HG02763 (cell line): ENCODE measurements at regions not wholly inside any gene's neighbourhood (a gene's known extent, or its start where the extent isn't known, plus 50 kb on each side); places are given as distances from the start of the nearest gene placed in this dataset.

Experiments
- ATAC-seq: cut with Tn5 transposase; IDR thresholded peaks from one replicate; pipeline ENCODE4 v1.9.1; 2021; ENCODE audit warnings: mild to moderate bottlenecking, moderate library complexity; ENCODE audit not compliant: unreplicated experiment

DNA sequence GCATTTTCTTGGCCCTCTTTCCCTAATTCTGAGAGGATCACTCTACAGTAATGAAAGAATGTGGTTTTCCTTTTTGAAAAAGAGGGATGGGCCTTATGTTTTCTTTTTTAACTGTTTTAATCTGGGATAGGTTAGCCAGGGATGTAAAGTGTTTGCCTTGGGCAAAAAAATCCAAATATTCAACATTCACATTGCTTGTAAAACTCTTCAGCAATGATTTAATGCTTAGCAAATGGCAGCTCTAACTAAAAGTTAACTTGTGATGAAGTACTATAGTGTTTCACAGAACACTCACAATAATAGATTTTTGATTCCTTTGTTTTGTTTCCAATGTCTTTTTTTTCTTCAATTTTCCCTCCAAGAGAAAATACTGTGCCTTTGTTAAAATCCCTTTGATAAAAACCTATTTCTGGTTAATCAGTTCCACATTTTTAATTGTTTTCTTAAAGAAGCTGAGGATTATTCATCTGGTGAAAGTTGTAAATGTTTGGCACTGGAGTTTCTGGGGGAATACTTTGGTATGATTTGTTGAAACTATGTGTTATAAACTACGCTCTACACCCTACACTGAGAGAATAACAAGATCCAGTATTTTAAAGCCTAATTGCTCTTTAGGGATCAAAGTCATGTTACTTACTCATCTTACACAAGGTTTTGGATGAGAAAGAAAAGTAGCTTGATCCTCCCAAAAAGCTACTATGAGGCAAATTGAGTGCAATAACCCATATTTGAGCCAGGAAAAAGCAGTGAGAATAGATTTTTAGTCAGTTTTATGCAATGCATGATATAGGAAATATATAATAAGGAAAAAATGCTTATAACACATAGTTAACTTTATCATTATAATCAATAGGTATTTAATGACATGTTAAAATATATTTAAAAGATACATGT, 335.8 kb downstream of the EPHA7 start:
- ATAC-seq = no peak

DNA sequence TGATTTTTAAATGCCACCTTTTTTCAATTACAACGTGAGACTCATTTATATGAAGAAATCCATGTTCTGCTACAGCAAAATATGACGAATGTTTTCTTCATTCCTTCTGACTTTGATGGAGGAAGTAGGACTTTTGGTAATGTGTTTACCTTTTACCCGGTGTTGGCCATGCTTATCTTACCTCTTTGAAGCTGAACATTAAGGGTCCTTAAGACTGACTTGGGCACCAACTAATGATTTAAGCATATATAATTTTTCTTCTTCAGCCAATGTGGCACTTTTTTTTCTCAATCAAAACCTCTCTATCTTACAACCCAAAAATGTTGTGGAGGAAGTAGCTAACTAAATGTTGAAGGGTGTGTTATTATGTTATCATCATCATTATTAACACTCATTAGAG, 337.5 kb downstream of the EPHA7 start:
- ATAC-seq = no peak

DNA sequence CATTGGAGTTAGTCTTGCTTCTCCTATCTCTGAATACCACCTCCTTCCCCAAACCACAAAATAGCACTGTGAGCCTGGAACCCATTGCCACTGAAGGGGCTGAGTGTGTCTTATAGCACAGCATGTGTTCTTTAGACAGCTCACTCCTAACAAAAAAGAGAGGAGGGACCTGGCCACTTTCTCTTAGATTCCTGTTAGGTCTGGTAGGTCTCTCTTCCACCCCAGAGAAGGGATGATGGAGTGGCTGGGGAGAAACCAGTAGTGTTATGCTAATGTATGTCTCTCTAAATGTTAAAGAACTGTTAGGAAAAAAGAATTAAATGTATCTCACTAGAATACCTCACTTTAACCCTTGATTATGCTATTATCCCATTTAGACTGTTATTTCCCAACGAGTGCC, 340.3 kb downstream of the EPHA7 start:
- ATAC-seq = no peak

DNA sequence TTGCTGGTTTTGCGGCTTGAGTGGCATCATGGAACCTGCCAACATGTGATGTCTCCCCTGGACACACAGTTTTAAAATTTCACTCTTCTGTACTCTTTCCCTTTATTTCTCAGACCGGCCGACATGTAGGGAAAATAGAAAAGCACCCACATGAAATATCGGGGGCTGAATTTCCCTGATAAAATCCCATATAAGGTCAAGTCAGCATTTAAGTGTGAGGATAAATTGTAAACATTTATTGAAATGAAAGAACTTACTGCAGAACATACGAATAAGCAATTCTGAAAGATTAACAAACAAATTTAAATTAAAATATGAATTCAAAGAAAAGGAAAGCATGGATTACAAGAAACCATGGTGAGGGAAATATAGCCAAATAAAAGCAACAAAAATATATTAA, 345.5 kb downstream of the EPHA7 start:
- no peak for ATAC-seq

DNA sequence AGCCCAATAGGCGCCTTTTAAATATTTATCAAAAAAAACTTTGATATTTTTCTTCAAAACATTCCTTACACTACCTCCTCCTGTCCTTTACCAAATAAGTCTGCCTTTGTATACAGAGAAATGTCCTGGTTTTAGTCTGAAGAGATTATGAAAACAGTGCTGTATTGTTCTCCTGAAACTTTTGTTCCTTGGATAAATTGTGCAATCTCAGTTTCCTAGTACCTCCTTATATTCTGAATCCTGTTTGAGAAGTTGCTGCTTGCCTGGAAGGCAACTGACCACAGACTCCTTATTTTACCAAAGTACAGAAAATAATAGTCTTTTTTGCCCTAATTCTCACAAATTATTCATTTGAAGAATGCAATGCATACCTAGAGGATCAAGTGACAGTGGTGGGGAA, 349.5 kb downstream of the EPHA7 start:
- ATAC-seq = no peak

DNA sequence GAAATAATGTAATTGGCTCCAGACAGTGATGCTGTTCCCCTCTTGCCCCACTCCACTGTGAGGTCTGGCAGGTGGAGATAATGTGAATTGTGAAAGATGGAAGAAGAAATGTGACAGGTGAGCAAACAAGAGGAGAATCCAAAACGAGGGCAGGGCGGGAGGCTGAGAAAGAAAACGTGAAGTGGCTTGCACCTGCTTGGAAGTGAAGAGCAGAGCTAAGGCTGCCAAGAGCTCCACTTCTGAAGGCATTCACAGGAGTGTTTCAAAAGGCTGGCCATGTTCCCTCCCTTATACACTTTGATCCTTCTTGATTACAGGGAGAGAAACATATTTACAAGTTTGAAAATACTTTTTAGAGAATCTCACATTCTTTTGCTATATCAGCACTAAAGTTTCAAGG, 359.4 kb downstream of the EPHA7 start:
- no peak for ATAC-seq

DNA sequence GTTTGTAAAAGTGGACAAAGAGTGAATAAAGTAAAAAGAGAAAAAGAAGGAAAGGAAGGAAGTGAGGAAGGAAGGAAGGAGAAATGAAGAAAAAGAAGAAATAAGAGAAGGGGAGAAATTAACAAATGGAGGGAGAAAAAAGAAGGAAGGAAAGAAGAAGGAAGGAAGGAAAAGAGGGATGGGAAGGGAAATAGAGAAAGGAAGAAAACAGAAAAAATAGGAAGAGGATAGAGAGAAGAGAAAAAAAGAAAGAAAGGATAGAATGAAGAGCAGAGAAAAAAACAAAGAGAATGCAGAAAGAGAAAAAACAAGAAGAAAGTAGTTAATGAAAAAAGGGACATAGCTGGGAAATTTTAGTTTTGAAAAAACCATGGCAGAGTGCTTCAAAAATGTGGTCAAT, 361.8 kb downstream of the EPHA7 start:
- ATAC-seq = no peak

DNA sequence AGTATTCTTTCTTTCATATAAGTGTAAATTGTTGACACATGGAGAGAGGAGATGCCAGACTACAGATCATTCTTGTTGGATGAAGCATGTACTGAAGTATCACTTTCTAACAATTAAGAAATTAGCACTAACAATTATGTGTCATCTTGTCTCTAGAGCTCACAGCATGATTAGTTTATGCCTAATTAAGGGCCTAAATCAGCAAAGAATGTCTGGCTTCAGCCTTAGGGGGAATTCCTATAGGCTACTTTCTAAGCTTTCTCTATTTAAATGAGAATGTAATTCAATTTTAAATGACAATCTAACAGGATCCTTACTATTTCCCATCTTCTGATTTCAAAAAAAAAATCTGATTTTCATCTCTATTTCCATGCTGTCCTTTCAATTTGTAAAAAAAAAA, 371.0 kb downstream of the EPHA7 start:
- no peak for ATAC-seq

DNA sequence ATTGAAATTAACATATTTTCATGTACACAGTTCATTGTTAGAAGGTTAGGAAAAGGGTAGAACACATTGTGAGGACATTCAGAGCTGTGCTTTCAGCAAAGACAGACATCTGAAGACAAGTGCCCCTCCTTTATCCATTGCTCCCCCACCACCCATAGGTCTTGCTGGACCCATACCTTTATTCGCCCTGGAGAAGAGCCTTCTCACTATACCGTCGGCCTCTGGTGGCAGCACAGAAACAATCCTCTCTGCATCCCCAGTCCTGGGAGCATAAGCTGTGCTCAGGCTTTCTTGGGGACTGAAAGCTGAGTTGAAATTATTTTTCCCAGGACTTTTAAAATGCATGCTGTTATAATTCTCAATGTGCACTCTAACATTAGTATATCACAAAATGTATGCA, 372.3 kb downstream of the EPHA7 start:
- no peak for ATAC-seq

DNA sequence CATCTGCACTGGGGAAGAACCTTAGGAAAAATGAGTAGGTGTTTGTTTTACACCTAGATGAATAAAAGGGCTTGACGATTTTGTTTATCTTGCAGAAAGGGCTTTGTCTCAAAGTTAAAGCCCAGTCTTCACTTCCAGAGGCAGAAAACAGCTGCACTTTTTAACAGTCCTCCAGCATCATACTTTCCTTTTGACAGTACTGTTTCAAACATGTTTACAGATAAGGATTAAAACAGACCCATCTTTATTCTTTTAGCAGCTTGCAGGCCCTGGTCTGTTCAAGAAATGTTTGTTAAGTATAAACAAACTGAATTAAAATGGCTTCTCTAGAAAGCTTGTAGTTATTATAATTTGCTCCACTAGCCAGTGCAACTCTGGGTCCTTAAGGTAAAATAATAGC, 374.2 kb downstream of the EPHA7 start:
- no peak for ATAC-seq

DNA sequence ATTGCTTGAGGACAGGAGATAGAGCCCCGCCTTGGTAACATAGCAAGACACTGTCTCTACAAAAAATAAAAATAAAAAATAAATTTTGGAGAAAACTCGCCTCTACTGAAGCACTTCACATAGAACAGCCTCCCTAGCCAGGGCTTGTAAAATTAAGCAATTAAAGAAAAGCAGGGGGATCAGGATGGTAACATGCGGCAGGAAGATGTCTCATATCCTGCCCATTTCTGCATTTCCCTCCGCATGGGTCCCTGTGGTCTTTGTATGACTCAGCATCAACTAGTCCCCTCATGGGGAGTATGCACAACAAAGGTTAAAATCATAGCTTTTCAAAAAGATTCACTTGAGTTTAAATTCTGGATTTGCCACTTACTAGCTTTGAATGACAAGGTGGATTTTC, 379.0 kb downstream of the EPHA7 start:
- no peak for ATAC-seq

DNA sequence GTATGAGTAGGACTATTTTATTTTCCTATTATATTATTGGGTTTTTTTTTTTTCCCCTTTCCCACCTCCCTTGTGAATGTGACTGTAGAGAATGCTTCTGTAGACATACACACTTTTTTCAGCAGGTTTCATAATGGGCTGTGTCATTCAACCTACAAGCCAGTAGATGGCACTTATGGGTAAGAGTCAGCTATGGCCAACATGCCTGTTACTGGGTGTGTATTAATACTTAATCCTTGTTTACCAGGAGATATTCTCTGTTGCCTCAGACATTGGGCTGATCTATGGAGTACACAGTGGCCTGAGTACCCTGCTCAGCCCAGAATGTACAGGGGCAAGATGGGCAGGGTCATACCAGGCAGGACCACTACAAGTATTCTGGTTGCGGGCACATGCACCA, 382.5 kb downstream of the EPHA7 start:
- no peak for ATAC-seq

DNA sequence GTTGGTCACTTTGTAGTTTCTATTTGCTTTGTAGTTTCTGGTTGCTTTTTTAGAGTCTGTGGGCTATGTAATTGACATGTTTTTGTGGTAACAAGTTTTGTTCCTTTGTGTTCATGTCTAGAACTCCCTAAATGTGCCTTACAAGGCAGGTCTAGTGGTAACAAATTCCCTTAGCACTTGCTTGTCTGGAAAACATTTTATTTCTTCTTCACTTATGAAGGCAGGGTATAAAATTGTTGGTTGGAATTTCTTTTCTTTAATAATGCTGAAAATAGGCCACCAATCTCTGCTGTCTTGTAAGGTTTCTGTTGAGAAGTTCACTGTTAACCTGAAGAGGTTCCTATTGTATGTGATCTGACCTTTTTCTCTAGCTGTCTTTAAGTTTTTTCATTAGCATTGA, 383.6 kb downstream of the EPHA7 start:
- ATAC-seq = no peak

DNA sequence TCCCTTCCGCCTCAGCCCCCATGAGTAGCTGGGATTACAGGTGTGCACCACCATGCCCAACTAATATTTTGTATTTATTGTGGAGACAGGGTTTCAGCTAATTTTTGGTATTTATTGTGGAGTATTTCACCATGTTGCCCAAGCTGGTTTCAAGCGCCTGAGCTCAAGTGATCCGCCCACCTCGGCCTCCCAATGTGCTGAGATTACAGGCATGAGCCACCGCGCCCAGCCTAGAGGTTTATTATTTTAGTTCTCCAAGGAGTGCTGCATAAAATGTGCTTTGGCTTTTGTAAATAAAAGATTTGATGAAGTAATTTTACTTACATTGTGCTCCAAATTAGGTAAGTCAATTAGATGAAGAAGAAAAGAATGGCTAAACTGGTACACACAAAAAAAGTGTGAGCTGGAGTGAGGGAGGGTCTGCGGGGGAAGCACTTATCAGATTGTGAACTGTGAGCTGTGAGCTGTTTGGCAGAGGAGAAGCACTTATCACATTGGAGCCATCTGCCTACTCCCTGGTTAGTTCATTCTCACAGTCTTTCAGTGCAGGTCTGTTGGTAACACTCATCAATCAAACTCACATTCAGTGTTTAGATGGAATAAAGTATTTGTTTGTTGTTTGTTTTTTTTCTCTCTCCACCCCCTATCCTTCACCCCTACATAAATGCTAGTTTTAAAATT, 398.0 kb downstream of the EPHA7 start:
- ATAC-seq = no peak

DNA sequence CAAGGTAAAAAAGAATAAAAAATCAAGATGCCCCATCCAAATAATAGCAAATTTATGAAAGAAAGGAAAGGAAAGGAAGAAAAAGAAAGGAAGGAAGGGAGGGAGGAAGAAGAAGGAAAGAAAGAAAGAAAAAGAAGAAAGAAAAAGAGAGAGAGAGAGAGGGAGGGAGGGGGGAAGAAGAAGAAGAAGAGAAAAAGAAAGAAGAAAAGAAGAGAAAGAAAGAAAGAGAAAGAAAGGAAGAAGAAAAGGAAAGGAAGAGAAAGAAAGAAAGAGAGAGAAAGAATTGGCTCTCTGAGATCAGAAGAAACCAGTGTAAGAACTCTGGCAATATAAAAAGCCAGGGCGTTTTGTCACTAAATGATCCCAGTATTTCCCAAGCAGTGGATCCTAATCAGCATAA, 401.7 kb downstream of the EPHA7 start:
- no peak for ATAC-seq

DNA sequence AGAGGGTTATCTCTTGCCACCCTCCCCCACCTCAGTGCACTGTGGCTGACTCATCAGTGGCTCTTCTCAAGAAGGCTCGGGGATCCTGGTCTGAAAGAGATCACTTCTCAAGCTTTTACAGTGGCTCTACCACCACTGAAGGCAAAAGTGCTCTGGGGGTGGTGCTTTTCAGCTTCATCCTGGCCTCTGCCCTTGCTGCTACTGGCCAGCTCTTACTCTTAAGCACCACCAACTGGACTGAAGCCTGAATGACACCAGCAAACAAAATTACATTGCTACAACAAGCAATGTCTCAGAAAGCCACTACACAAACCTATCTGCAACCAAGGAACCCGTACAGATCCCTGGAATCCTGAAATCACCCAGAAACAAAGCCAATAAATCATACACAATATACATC, 402.1 kb downstream of the EPHA7 start:
- ATAC-seq = no peak

DNA sequence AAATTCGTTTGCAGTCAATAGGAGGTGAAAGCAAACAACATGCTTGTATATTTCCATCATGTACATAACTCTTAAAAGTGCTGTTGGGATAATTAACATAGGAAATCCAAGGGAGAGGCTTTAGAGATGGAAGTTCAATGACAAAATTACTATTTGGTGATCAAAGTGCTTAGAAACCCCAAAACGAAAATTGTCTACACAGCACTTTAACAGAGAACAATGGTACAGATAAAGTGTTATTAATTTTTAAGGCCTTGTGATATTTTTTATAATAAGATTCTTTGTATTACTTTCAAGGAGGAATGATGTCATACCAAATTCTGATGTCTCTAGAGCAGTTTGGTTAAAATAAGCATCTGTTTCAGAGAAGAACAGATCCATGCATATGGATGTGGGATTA, 406.3 kb downstream of the EPHA7 start:
- no peak for ATAC-seq

DNA sequence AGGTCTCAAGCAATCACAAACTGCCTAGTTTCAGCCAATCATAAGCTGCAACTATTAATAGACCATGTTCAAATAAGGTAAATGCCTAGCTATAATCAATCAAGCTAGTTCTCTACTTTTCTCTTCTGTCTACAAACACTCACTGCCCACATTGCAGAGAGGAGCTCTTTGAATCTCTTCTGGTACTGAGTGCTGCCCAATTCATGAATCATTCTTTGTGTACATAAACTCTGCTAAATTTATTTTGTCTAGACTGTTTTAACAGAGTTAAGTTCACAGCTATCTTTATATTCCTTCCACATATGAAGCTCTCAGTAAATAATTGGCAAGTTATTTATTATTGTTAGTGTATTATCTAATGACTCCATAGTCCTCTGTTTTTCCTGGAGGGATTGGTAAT, 411.0 kb downstream of the EPHA7 start:
- no peak for ATAC-seq

DNA sequence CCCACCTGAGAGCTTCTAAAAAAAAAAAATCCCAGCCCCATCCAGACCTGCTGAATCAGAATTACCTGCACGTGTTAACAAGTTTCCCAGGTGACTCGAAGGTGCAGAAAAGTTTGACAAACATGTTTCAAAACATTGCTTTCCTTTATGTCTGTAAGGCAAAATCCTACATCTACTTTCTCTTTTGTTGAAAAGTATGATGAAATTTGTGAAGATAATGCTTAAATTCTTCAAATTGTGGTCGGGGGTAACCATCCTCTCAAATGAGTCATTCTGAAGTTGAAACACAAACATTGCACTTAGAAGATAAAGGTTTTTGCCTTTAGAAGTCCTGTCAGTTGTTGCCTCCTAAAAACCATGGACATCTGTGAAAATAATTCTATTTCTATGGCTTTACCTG, 429.7 kb downstream of the EPHA7 start:
- ATAC-seq = no peak

DNA sequence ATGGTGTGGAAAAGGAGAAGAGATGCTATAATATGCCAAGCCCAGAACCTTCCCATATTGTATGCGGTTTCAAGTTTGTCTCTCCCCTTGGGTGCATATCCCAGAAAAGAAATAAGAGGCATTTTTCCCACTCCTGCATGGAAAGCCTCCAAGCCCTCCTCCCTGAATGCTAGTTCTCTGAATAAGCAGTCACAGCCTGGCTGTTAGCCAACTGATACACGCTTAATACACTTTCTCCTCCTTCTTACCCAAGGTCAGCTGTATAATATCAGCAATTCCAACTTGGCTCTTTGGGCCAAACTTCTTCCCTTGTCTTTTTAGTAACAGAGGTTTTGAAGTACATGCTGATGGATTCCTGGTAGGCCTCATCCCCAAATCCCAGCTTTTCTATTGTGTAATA, 440.1 kb downstream of the EPHA7 start:
- ATAC-seq = no peak

DNA sequence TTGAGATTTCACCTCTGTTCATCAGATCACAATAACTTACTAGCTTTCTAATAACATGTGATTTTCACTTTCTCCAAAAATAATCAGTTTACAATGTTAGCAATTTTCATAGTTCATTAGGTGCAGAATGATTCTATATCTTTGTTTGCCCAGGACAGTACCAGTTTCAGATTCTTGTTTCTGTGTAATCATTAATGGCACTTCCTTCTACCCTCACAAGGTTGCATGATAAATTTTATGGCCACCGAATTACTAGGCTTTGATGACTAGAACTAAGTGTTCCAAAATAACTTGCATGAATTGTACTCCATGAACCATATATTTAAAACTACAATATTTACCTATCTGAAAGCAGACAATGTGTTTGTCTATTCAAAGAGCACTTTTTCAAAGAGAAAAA, 442.3 kb downstream of the EPHA7 start:
- ATAC-seq = no peak

DNA sequence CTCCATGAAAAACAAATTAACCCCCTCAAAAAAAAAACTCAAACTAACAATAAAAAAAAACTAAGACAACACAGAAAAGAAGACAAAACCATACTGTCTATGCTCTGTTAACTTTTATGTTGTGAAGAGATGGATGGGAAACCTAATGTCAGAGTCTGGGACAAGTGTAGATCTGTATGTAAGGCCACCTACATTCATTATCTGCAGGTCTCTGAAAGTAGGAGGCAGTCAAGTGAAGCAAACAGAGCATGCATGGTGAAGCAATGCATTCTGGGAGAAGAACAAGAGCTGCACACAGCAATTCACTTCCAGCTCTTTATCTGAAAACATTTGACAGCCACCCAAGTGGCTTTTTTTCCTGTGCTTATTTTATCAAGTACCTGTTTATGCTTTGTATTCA, 452.0 kb downstream of the EPHA7 start:
- ATAC-seq = no peak

DNA sequence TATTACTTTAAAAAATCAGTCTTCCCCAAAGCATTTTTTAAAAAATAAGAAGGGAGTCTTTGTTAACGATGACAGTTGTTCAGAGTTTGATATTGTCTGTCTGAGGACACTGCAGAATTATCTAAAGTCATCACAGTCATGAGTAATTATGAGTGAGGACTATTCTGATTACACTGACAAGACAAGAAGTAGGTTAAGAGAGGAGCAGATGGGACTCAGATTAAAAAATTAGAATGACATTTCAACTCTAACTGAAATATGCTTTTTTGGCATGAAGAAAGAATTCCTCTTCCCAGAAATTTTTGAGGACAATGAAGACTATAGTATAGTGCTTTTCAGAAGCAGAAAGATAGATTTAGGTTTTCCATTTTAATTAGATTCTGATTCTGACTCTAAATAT, 456.5 kb downstream of the EPHA7 start:
- no peak for ATAC-seq
